ENCODE measurements at regions not wholly inside any gene's neighbourhood (a gene's known extent, or its start where the extent isn't known, plus 50 kb on each side); places are given as distances from the start of the nearest gene placed in this dataset.
"Not testable (repeated sequence)": the region's sequence is repeated elsewhere in the genome, so short reads cannot be mapped to it uniquely, and the experiment has no call there.

- DNase-seq = no peak
These were observed 56.7 kb downstream of the P2RY1 start for GRCh38 chr3:152891678-152892077.

- DNase-seq = no peak
These were observed 57.5 kb downstream of the P2RY1 start for GRCh38 chr3:152892446-152892845.

- DNase-seq = no peak
These were observed 58.7 kb downstream of the P2RY1 start for GRCh38 chr3:152893647-152894046.

GRCh38 chr3:152899306-152899705 lies 64.4 kb downstream of the P2RY1 start:
- no peak for DNase-seq

GRCh38 chr3:152902141-152902669 lies 67.3 kb downstream of the P2RY1 start:
- DNase-seq = peak; percentile 54 to 62

GRCh38 chr3:152905631-152906030 lies 70.7 kb downstream of the P2RY1 start:
- no peak for DNase-seq

- DNase-seq = no peak
These were observed 74.4 kb downstream of the P2RY1 start for GRCh38 chr3:152909180-152909883.

- DNase-seq = no peak
These were observed 75.3 kb downstream of the P2RY1 start for GRCh38 chr3:152910211-152910610.

GRCh38 chr3:152910966-152911365 lies 76.0 kb downstream of the P2RY1 start:
- DNase-seq = no peak

GRCh38 chr3:152914743-152915142 lies 79.8 kb downstream of the P2RY1 start:
- DNase-seq = not testable (repeated sequence)

GRCh38 chr3:152915695-152916094 lies 80.8 kb downstream of the P2RY1 start:
- DNase-seq = no peak

GRCh38 chr3:152916753-152917279 lies 81.9 kb downstream of the P2RY1 start:
- DNase-seq = no peak

GRCh38 chr3:152921351-152921750 lies 86.4 kb downstream of the P2RY1 start:
- DNase-seq = no peak

GRCh38 chr3:152922554-152922953 lies 87.6 kb downstream of the P2RY1 start:
- no peak for DNase-seq

- DNase-seq = no peak
These were observed 92.2 kb downstream of the P2RY1 start for GRCh38 chr3:152927131-152927530.

GRCh38 chr3:152930516-152930915 lies 95.6 kb downstream of the P2RY1 start:
- no peak for DNase-seq

- DNase-seq = no peak
These were observed 102.3 kb downstream of the P2RY1 start for GRCh38 chr3:152937234-152937633.

GRCh38 chr3:152938974-152939636 lies 104.2 kb downstream of the P2RY1 start:
- DNase-seq = no peak

- DNase-seq = no peak
These were observed 106.9 kb downstream of the P2RY1 start for GRCh38 chr3:152941859-152942258.

- DNase-seq = no peak
These were observed 107.4 kb downstream of the P2RY1 start for GRCh38 chr3:152942366-152942765.

GRCh38 chr3:152943645-152944044 lies 108.7 kb downstream of the P2RY1 start:
- no peak for DNase-seq

- DNase-seq = no peak
These were observed 109.7 kb downstream of the P2RY1 start for GRCh38 chr3:152944671-152945070.

GRCh38 chr3:152945556-152945955 lies 110.6 kb downstream of the P2RY1 start:
- no peak for DNase-seq

GRCh38 chr3:152957491-152957890 lies 122.6 kb downstream of the P2RY1 start:
- DNase-seq = no peak

Measured in inflammatory macrophage (primary cell).